B cell (primary cell): ENCODE measurements at regions not wholly inside any gene's neighbourhood (a gene's known extent, or its start where the extent isn't known, plus 50 kb on each side); places are given as distances from the start of the nearest gene placed in this dataset.

ENCODE experiments used
- CTCF ChIP-seq: fragments of 200-600 bp; IDR thresholded peaks from one replicate; pipeline ENCODE4 v1.8.0; 2022; ENCODE audit warnings: antibody characterized with exemption, mild to moderate bottlenecking
- EZH2 ChIP-seq: IDR thresholded peaks from 2 replicates; pipeline ENCODE4 v1.6.1; 2012; ENCODE audit warnings: borderline replicate concordance, low read depth, mild to moderate bottlenecking, moderate library complexity, low read length; ENCODE audit not compliant: insufficient read depth, poor library complexity, severe bottlenecking

DNA sequence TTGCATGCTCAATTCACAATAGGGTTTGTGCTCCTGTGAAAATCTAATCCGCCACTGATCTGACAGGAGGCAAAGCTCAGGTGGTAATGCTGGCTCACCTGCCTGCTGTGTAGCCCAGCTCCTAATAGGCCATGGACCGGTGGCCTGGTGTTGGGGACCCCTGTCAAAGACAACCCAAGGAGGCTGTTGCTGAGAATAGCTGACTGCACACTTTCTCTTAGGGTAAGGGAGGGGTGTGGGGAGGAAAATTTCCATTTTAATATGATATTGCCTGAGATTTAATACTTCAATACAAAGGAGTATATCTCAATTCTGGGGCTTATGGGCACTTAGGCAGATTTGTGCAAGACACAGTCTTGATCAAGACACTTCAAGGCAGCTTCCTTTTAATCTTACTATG lies 105.8 kb downstream of the ALDH8A1 start:
- TF ChIP-seq CTCF (no peak), EZH2 (no peak)
